Liver (tissue), 8 donors: ENCODE measurements at regions not wholly inside any gene's neighbourhood (a gene's known extent, or its start where the extent isn't known, plus 50 kb on each side); places are given as distances from the start of the nearest gene placed in this dataset.

Experiments
- DNase-seq: peaks from one replicate; pipeline ENCODE4 v3.0.0-alpha.2; 2017; ENCODE audit warnings: low spot score
- H3K27ac ChIP-seq, 2 donors: one replicate each; pipeline ENCODE4 v1.7.0; 2013; ENCODE audit warnings: inconsistent platforms in 2 of 2, low read length in 2 of 2, control low read depth in 1 of 2, low read depth in 1 of 2, mild to moderate bottlenecking in 1 of 2
- H3K27me3 ChIP-seq, 4 donors: one replicate each; pipeline versions ENCODE4 v1.6.1 to v1.7.0; 2013; ENCODE audit warnings: low read length in 3 of 4, inconsistent platforms in 1 of 4, mild to moderate bottlenecking in 1 of 4, moderate library complexity in 1 of 4; ENCODE audit not compliant: control insufficient read depth in 4 of 4, insufficient read depth in 4 of 4
- H3K36me3 ChIP-seq, 4 donors: one replicate each; pipeline versions ENCODE4 v1.6.1 to v1.7.0; 2013; ENCODE audit warnings: low read length in 3 of 4, mild to moderate bottlenecking in 3 of 4, low read depth in 1 of 4, moderate library complexity in 1 of 4; ENCODE audit not compliant: control insufficient read depth in 4 of 4, insufficient read depth in 3 of 4
- H3K4me1 ChIP-seq, 4 donors: one replicate each; pipeline versions ENCODE4 v1.6.1 to v1.7.0; 2013; ENCODE audit warnings: low read length in 3 of 4, mild to moderate bottlenecking in 3 of 4, moderate library complexity in 1 of 4; ENCODE audit not compliant: control insufficient read depth in 4 of 4, insufficient read depth in 4 of 4
- H3K4me3 ChIP-seq, 3 donors: one replicate each; pipeline versions ENCODE4 v1.6.1 to v1.7.0; 2013; ENCODE audit warnings: low read length in 3 of 3, control low read depth in 1 of 3, low read depth in 1 of 3, mild to moderate bottlenecking in 1 of 3
- H3K9ac ChIP-seq, 2 donors: one replicate each; pipeline ENCODE4 v1.7.0; 2013; ENCODE audit warnings: low read length in 2 of 2, mild to moderate bottlenecking in 2 of 2, moderate library complexity in 2 of 2, control low read depth in 1 of 2, low read depth in 1 of 2
- H3K9me3 ChIP-seq, 4 donors: one replicate each; pipeline versions ENCODE4 v1.6.1 to v1.7.0; 2013; ENCODE audit warnings: low read length in 3 of 4; ENCODE audit not compliant: control insufficient read depth in 4 of 4
- ATF3 ChIP-seq: IDR thresholded peaks from 2 replicates; pipeline ENCODE4 v1.6.1; 2016; ENCODE audit warnings: antibody characterized with exemption
- CTCF ChIP-seq: fragments of 150-350 bp; IDR thresholded peaks from 2 replicates; pipeline ENCODE4 v1.5.1; 2017; ENCODE audit warnings: improper control_type of control experiment, low read depth, low read length; ENCODE audit not compliant: missing input control
- EGR1 ChIP-seq, 2 donors: IDR thresholded peaks; 2 replicates each; pipeline ENCODE4 v1.6.1; 2016 to 2018; ENCODE audit warnings: antibody characterized with exemption in 2 of 2, low read depth in 2 of 2
- FOXA1 ChIP-seq: IDR thresholded peaks from 2 replicates; pipeline ENCODE4 v1.6.1; 2016; ENCODE audit warnings: antibody characterized with exemption
- FOXA2 ChIP-seq: IDR thresholded peaks from 2 replicates; pipeline ENCODE4 v1.6.1; 2016; ENCODE audit warnings: antibody characterized with exemption
- GABPA ChIP-seq, 2 donors: IDR thresholded peaks in 1 of 2; conservative IDR thresholded peaks in 1 of 2; 2 replicates each; pipeline ENCODE4 v1.6.1; 2016; ENCODE audit warnings: antibody characterized with exemption in 2 of 2, mild to moderate bottlenecking in 1 of 2, moderate library complexity in 1 of 2
- HNF4A ChIP-seq, 2 donors: conservative IDR thresholded peaks; 2 replicates each; pipeline ENCODE4 v1.6.1; 2016; ENCODE audit warnings: antibody characterized with exemption in 2 of 2, mild to moderate bottlenecking in 2 of 2
- HNF4G ChIP-seq: IDR thresholded peaks from 2 replicates; pipeline ENCODE4 v1.6.1; 2016; ENCODE audit warnings: antibody characterized with exemption
- JUND ChIP-seq, 2 donors: IDR thresholded peaks; 2 replicates each; pipeline ENCODE4 v1.6.1; 2016; ENCODE audit warnings: antibody characterized with exemption in 2 of 2
- MAX ChIP-seq: IDR thresholded peaks from 2 replicates; pipeline ENCODE4 v1.6.1; 2016; ENCODE audit warnings: antibody characterized with exemption
- NR2F2 ChIP-seq: IDR thresholded peaks from 2 replicates; pipeline ENCODE4 v1.6.1; 2016; ENCODE audit warnings: antibody characterized with exemption
- RAD21 ChIP-seq, 2 donors: IDR thresholded peaks; 2 replicates each; pipeline ENCODE4 v1.6.1; 2016; ENCODE audit warnings: antibody characterized with exemption in 2 of 2, mild to moderate bottlenecking in 2 of 2
- REST ChIP-seq: IDR thresholded peaks from 2 replicates; pipeline ENCODE4 v1.6.1; 2016; ENCODE audit warnings: antibody characterized with exemption, mild to moderate bottlenecking
- RXRA ChIP-seq, 2 donors: IDR thresholded peaks; 2 replicates each; pipeline ENCODE4 v1.6.1; 2017 to 2018; ENCODE audit warnings: antibody characterized with exemption in 2 of 2, mild to moderate bottlenecking in 1 of 2
- SP1 ChIP-seq: IDR thresholded peaks from 2 replicates; pipeline ENCODE4 v1.6.1; 2018; ENCODE audit warnings: antibody characterized with exemption, mild to moderate bottlenecking
- TAF1 ChIP-seq: conservative IDR thresholded peaks from 2 replicates; pipeline ENCODE4 v1.6.1; 2016; ENCODE audit warnings: antibody characterized with exemption, mild to moderate bottlenecking
- YY1 ChIP-seq: IDR thresholded peaks from 2 replicates; pipeline ENCODE4 v1.6.1; 2016; ENCODE audit warnings: antibody characterized with exemption, mild to moderate bottlenecking
- ZBTB33 ChIP-seq: IDR thresholded peaks from 2 replicates; pipeline ENCODE4 v1.6.1; 2016; ENCODE audit warnings: antibody characterized with exemption
- WGBS: extraction: QIAGEN DNeasy Blood & Tissue Kit; methylation state at CpG from one replicate; pipeline ENCODE4 v1.1.7; 2013; 5-methylcytosine and 5-hydroxymethylcytosine counted together
- donor health status: healthy.
- donor health status: healthy.
- donor health status: healthy.
- donor health status: healthy.
- donor health status: healthy.

GRCh38 chr1:198977909-198978308, 339.1 kb downstream of the PTPRC start:
- no peak overlapping the region for H3K27ac ChIP-seq
- no peaks in the 10 kb centered on the region for H3K27me3 ChIP-seq
- no peaks in the 10 kb centered on the region for H3K36me3 ChIP-seq
- no peak overlapping the region for H3K9ac ChIP-seq
- H3K4me3 ChIP-seq = no peak overlapping the region
- H3K4me1 ChIP-seq = no peaks in the 10 kb centered on the region
- WGBS = 100% methylated on average over 1 of the region's 1 CpG
- no peaks in the 10 kb centered on the region for H3K9me3 ChIP-seq
- TF ChIP-seq ATF3 (no peak), ZBTB33 (no peak), RXRA (IDR thresholded peaks at IDR 0.05) (no peak), CTCF (no peak), EGR1 (IDR thresholded peaks at IDR 0.05; ENCODE audit: low read depth in 2 of 2) (no peak), REST (no peak), SP1 (no peak), YY1 (no peak), JUND (IDR thresholded peaks at IDR 0.05) (no peak), FOXA1 (no peak), GABPA (IDR thresholded peaks at IDR 0.05 in 1 of 2, conservative IDR thresholded peaks at IDR 0.05 in 1 of 2) (no peak), RAD21 (IDR thresholded peaks at IDR 0.05) (no peak), TAF1 (no peak), MAX (no peak), HNF4A (conservative IDR thresholded peaks at IDR 0.05) (no peak), NR2F2 (no peak), FOXA2 (no peak), HNF4G (no peak)
- DNase-seq = no peak
